ENCODE measurements at regions not wholly inside any gene's neighbourhood (a gene's known extent, or its start where the extent isn't known, plus 50 kb on each side); places are given as distances from the start of the nearest gene placed in this dataset.

- Mint-ChIP-seq H3K9me3 (no peaks in the 10 kb centered on the region), H3K36me3 (ENCODE audit: insufficient read depth) (no peaks in the 10 kb centered on the region), H3K27ac (no peak overlapping the region), H3K27me3 (no peaks in the 10 kb centered on the region), H3K4me1 (ENCODE audit: low read depth in 2 of 2) (no peaks in the 10 kb centered on the region), H3K4me3 (no peak overlapping the region)
- no peak for DNase-seq
- no peak for ATAC-seq (replicated peaks)
Observed at GRCh38 chr7:13322126-13322525, 634.7 kb downstream of the ARL4A start.

DNA sequence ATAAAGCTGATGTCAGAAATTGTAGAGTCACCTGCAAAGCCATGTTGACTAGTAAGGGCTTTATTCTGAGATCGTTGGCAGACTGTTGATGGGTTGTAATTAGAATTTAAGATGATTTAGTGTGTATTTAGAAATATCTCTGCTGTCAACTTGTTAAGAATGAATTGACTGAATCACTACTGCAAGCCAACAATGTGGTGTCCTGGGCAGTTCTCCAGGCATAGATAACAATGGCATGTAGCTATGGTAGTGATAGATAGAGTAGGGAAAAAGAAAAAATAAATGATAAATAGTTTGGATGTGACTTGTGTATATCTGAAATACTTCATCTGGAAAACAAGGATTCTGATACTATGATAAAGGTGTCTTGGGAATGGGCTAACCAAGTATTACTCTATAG lies 640.2 kb downstream of the ARL4A start:
- Mint-ChIP-seq H3K4me1 (ENCODE audit: low read depth in 2 of 2) (no peaks in the 10 kb centered on the region), H3K27ac (no peak overlapping the region), H3K4me3 (no peak overlapping the region), H3K9me3 (no peaks in the 10 kb centered on the region), H3K27me3 (no peaks in the 10 kb centered on the region), H3K36me3 (ENCODE audit: insufficient read depth) (no peaks in the 10 kb centered on the region)
- no peak for DNase-seq
- no peak for ATAC-seq (replicated peaks)

- DNase-seq (no peak), ATAC-seq (replicated peaks) (no peak)
- Mint-ChIP-seq H3K27me3 (no peaks in the 10 kb centered on the region), H3K27ac (no peak overlapping the region), H3K4me3 (no peak overlapping the region), H3K4me1 (ENCODE audit: low read depth in 2 of 2) (no peaks in the 10 kb centered on the region), H3K36me3 (ENCODE audit: insufficient read depth) (no peaks in the 10 kb centered on the region), H3K9me3 (no peaks in the 10 kb centered on the region)
Observed at GRCh38 chr7:13333371-13333770, 645.9 kb downstream of the ARL4A start.

DNA sequence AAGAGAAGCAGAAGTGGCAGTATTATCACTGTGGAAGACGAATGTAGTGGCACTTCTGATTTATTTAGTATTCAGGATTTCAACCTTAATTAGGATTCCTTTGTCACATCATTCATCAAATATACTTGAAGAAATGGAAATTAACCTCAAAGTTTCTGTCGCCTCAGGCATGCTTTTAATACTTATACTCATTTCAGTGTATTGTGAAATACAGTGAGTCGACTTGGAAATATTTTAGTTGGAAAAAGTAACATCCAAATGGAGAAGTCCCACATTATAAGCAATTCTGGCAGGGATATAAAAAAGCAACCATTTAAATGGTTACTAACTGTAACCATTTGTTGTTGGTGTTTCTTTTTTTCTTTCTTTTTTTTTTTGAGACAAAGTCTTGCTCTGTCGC lies 648.8 kb downstream of the ARL4A start:
- H3K27ac Mint-ChIP-seq = no peak overlapping the region
- H3K27me3 Mint-ChIP-seq = no peaks in the 10 kb centered on the region
- no peaks in the 10 kb centered on the region for H3K4me1 Mint-ChIP-seq (ENCODE audit: low read depth in 2 of 2)
- no peaks in the 10 kb centered on the region for H3K9me3 Mint-ChIP-seq
- ATAC-seq (replicated peaks) (no peak), DNase-seq (no peak)
- no peak overlapping the region for H3K4me3 Mint-ChIP-seq
- H3K36me3 Mint-ChIP-seq (ENCODE audit: insufficient read depth) = no peaks in the 10 kb centered on the region

DNA sequence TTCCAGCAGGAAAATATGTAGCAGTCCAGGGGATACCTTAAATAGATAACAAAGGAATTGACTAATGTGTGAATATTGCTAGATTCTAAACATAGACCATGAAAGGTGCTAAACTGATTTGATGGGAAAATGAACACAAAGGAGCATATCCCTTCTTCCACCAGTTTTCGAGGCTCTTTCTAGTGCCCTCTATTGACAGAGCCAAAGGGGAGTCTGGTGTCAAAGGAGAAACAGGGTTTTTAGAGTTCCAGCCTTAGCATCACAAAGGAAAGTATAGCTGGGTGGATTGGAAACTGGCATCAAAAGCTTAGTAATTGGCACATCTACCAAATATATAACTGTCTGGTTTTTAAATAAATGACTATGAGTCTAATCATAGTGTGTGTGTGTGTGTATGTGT lies 636.8 kb downstream of the ETV1 start:
- DNase-seq = no peak
- Mint-ChIP-seq H3K27me3 (no peaks in the 10 kb centered on the region), H3K36me3 (ENCODE audit: insufficient read depth) (no peaks in the 10 kb centered on the region), H3K9me3 (no peaks in the 10 kb centered on the region), H3K4me1 (ENCODE audit: low read depth in 2 of 2) (no peaks in the 10 kb centered on the region), H3K27ac (no peak overlapping the region), H3K4me3 (no peak overlapping the region)
- no peak for ATAC-seq (replicated peaks)

- H3K4me1 Mint-ChIP-seq (ENCODE audit: low read depth in 2 of 2) = no peaks in the 10 kb centered on the region
- DNase-seq (no peak), ATAC-seq (replicated peaks) (no peak)
- H3K36me3 Mint-ChIP-seq (ENCODE audit: insufficient read depth) = no peaks in the 10 kb centered on the region
- H3K4me3 Mint-ChIP-seq = no peak overlapping the region
- no peaks in the 10 kb centered on the region for H3K9me3 Mint-ChIP-seq
- no peaks in the 10 kb centered on the region for H3K27me3 Mint-ChIP-seq
- H3K27ac Mint-ChIP-seq = no peak overlapping the region
Observed at GRCh38 chr7:13359656-13360055, 629.8 kb downstream of the ETV1 start.

GRCh38 chr7:13386741-13387140 lies 602.7 kb downstream of the ETV1 start:
- H3K27ac Mint-ChIP-seq = no peak overlapping the region
- DNase-seq (no peak), ATAC-seq (replicated peaks) (no peak)
- no peaks in the 10 kb centered on the region for H3K36me3 Mint-ChIP-seq (ENCODE audit: insufficient read depth)
- H3K4me1 Mint-ChIP-seq (ENCODE audit: low read depth in 2 of 2) = no peaks in the 10 kb centered on the region
- H3K4me3 Mint-ChIP-seq = no peak overlapping the region
- no peaks in the 10 kb centered on the region for H3K27me3 Mint-ChIP-seq
- no peaks in the 10 kb centered on the region for H3K9me3 Mint-ChIP-seq

DNA sequence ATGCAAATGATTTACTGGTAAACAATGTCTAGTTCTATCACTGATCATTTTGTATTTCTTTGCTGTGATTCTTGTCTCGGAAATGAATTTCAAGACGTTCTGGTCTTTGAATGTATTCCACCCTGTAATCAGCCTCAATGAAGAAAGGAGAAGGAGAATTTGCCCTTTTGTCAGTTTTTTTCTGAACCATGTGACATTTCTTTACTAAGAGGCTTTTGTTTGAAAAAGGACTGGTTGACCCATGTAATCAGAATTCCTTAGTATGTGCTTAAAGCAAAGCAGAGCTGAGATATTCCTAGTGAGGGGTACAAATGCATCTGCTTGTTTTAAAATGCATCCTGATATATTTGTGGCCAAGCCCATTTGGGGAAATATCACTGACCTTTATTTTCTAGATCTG lies 581.6 kb downstream of the ETV1 start:
- no peaks in the 10 kb centered on the region for H3K4me1 Mint-ChIP-seq (ENCODE audit: low read depth in 2 of 2)
- H3K4me3 Mint-ChIP-seq = no peak overlapping the region
- no peaks in the 10 kb centered on the region for H3K36me3 Mint-ChIP-seq (ENCODE audit: insufficient read depth)
- DNase-seq (no peak), ATAC-seq (replicated peaks) (no peak)
- no peak overlapping the region for H3K27ac Mint-ChIP-seq
- no peaks in the 10 kb centered on the region for H3K27me3 Mint-ChIP-seq
- no peaks in the 10 kb centered on the region for H3K9me3 Mint-ChIP-seq

GRCh38 chr7:13411151-13411550 lies 578.3 kb downstream of the ETV1 start:
- DNase-seq = no peak
- H3K9me3 Mint-ChIP-seq = no peaks in the 10 kb centered on the region
- no peaks in the 10 kb centered on the region for H3K27me3 Mint-ChIP-seq
- no peak for ATAC-seq (replicated peaks)
- H3K27ac Mint-ChIP-seq = no peak overlapping the region
- no peaks in the 10 kb centered on the region for H3K36me3 Mint-ChIP-seq (ENCODE audit: insufficient read depth)
- no peaks in the 10 kb centered on the region for H3K4me1 Mint-ChIP-seq (ENCODE audit: low read depth in 2 of 2)
- no peak overlapping the region for H3K4me3 Mint-ChIP-seq

DNA sequence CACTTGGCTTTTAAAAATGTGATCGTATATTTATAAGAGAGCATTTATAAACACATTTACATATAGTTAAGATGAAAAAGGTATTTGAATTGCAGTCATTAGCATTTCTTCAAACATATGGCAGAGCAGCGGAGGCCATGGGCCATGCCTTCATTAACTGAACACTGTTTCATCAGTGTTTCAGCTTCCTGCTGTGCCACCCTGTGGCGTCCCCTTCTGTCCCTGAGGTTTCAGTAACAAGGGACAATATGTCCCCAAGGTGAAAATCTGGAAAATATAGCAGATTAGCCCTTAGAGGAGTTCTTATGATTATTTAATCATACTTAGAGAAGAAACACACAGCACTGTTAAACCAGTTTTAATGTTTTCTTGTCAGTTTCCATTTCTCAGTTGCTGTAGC lies 577.8 kb downstream of the ETV1 start:
- no peak overlapping the region for H3K4me3 Mint-ChIP-seq
- no peak overlapping the region for H3K27ac Mint-ChIP-seq
- no peaks in the 10 kb centered on the region for H3K27me3 Mint-ChIP-seq
- DNase-seq = no peak
- H3K36me3 Mint-ChIP-seq (ENCODE audit: insufficient read depth) = no peaks in the 10 kb centered on the region
- no peak for ATAC-seq (replicated peaks)
- H3K9me3 Mint-ChIP-seq = no peaks in the 10 kb centered on the region
- H3K4me1 Mint-ChIP-seq (ENCODE audit: low read depth in 2 of 2) = no peaks in the 10 kb centered on the region

- no peak overlapping the region for H3K4me3 Mint-ChIP-seq
- H3K36me3 Mint-ChIP-seq (ENCODE audit: insufficient read depth) = no peaks in the 10 kb centered on the region
- DNase-seq = no peak
- no peaks in the 10 kb centered on the region for H3K9me3 Mint-ChIP-seq
- ATAC-seq (replicated peaks) = no peak
- no peaks in the 10 kb centered on the region for H3K27me3 Mint-ChIP-seq
- H3K27ac Mint-ChIP-seq = no peak overlapping the region
- no peaks in the 10 kb centered on the region for H3K4me1 Mint-ChIP-seq (ENCODE audit: low read depth in 2 of 2)
Observed at GRCh38 chr7:13414181-13414580, 575.3 kb downstream of the ETV1 start.

DNA sequence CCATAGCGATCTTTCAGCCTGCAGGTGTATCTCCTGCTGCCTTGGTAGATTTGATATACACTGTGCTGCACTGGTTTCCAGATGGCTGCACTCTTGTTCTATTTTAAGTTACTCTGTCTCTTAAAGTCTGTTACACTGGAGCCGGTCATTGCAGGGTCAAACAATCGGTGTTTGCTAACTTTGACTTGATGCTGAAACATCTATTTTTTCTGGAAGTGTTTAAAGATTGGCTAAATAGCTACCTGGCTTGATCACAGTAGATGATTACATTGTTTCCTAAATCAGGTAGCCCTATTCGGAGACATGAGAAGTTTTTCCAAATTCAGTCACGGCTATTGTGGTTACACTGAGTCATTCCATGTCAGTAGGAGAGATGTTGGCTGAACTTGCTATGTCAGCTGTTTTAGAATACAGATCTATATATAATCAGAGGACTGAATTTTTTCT lies 574.8 kb downstream of the ETV1 start:
- Mint-ChIP-seq H3K4me1 (ENCODE audit: low read depth in 2 of 2) (no peaks in the 10 kb centered on the region), H3K4me3 (no peak overlapping the region), H3K27me3 (no peaks in the 10 kb centered on the region), H3K27ac (no peak overlapping the region), H3K9me3 (no peaks in the 10 kb centered on the region), H3K36me3 (ENCODE audit: insufficient read depth) (peaks cover under 1% of the 10 kb centered on the region)
- ATAC-seq (replicated peaks) (no peak), DNase-seq (no peak)

GRCh38 chr7:13416071-13416470 lies 573.4 kb downstream of the ETV1 start:
- H3K4me3 Mint-ChIP-seq = no peak overlapping the region
- no peak for DNase-seq
- no peak overlapping the region for H3K27ac Mint-ChIP-seq

DNA sequence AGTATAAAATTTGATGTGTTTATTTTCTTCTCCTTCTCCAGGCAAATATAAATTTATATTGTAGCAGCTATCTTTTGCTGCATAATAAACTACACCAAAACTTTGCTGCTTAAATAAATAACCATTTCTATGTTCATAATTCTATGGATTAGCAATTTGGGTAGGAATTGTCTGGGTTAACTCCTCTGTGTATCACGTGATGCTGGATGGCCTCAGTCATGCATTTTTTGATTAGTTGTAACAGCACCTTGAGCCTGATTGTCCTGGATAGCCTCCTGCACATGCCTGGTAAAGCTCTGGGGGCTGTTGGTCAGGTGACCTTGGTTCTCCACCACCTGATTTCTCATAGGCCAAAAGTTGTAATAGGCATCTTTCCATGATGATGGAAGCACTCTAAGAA lies 572.9 kb downstream of the ETV1 start:
- H3K4me1 Mint-ChIP-seq (ENCODE audit: low read depth in 2 of 2) = no peaks in the 10 kb centered on the region
- ATAC-seq (replicated peaks) = no peak
- H3K36me3 Mint-ChIP-seq (ENCODE audit: insufficient read depth) = peaks cover 4% of the 10 kb centered on the region
- no peak overlapping the region for H3K27ac Mint-ChIP-seq
- no peak for DNase-seq
- no peaks in the 10 kb centered on the region for H3K9me3 Mint-ChIP-seq
- H3K27me3 Mint-ChIP-seq = no peaks in the 10 kb centered on the region
- H3K4me3 Mint-ChIP-seq = no peak overlapping the region

More at GRCh38 chr7:13416071-13416470, 573.4 kb downstream of the ETV1 start:
- Mint-ChIP-seq H3K36me3 (ENCODE audit: insufficient read depth) (peaks cover 4% of the 10 kb centered on the region), H3K9me3 (no peaks in the 10 kb centered on the region), H3K4me1 (ENCODE audit: low read depth in 2 of 2) (no peaks in the 10 kb centered on the region), H3K27me3 (no peaks in the 10 kb centered on the region)
- ATAC-seq (replicated peaks) = no peak

- Mint-ChIP-seq H3K4me3 (no peak overlapping the region), H3K36me3 (ENCODE audit: insufficient read depth) (peaks cover 4% of the 10 kb centered on the region), H3K27me3 (no peaks in the 10 kb centered on the region), H3K4me1 (ENCODE audit: low read depth in 2 of 2) (no peaks in the 10 kb centered on the region), H3K9me3 (no peaks in the 10 kb centered on the region), H3K27ac (no peak overlapping the region)
- no peak for DNase-seq
- no peak for ATAC-seq (replicated peaks)
Observed at GRCh38 chr7:13420726-13421125, 568.7 kb downstream of the ETV1 start.

Measured in effector memory CD8-positive, alpha-beta T cell (primary cell).